IMR-90 (cell line): ENCODE measurements at regions not wholly inside any gene's neighbourhood (a gene's known extent, or its start where the extent isn't known, plus 50 kb on each side); places are given as distances from the start of the nearest gene placed in this dataset.

Experiments used
- ATAC-seq: fragments of 200-7000 bp; cut with Tn5 transposase; 2 replicates; pipeline ENCODE4 v1.9.1; 2020; ENCODE audit warnings: low read depth, mild to moderate bottlenecking, moderate library complexity
- BruUV-seq: library from RNA; stranded (reverse); fragments of 400-500 nt; replicated peaks from 2 replicates; lab custom pipeline; 2021; lab: Mats Ljungman, UMichigan
- CTCF ChIA-PET: fragments of 300-600 bp; formaldehyde crosslinking; extraction: SDS; loops from one replicate; lab custom pipeline; 2021; ENCODE audit warnings: antibody characterized with exemption; lab: Yijun Ruan, JAX
- POLR2A ChIA-PET: fragments of 300-600 bp; sonication (Branson Sonifier 250); formaldehyde crosslinking; loops from one replicate; lab custom pipeline; 2022; ENCODE audit warnings: antibody characterized with exemption; ENCODE audit not compliant: unreplicated experiment; lab: Charles Lee
- DNase-seq: peaks from one replicate; pipeline ENCODE4 v3.0.0; 2013
- H2AFZ ChIP-seq: replicated peaks from 2 replicates; pipeline ENCODE3; 2013; ENCODE audit warnings: low read length, mild to moderate bottlenecking; ENCODE audit not compliant: poor library complexity
- H2AK5ac ChIP-seq: 2 replicates; pipeline ENCODE4 v1.6.1; 2013; ENCODE audit warnings: low read depth, low read length, inconsistent platforms
- H2AK9ac ChIP-seq: replicated peaks from 2 replicates; pipeline ENCODE3; 2013; ENCODE audit warnings: mild to moderate bottlenecking, low read depth, low read length, moderate library complexity; ENCODE audit not compliant: poor library complexity
- H2BK120ac ChIP-seq: 2 replicates; pipeline ENCODE4 v1.6.1; 2013; ENCODE audit warnings: low read depth, low read length, inconsistent platforms
- H2BK15ac ChIP-seq: 3 replicates; pipeline ENCODE4 v1.6.1; 2013; ENCODE audit warnings: low read depth, low read length, inconsistent platforms
- H2BK20ac ChIP-seq: 2 replicates; pipeline ENCODE4 v1.6.1; 2013; ENCODE audit warnings: low read depth, mild to moderate bottlenecking, inconsistent platforms, low read length, moderate library complexity
- H2BK5ac ChIP-seq: 2 replicates; pipeline ENCODE4 v1.6.1; 2013; ENCODE audit warnings: mild to moderate bottlenecking, low read depth, low read length, inconsistent platforms; ENCODE audit not compliant: poor library complexity, severe bottlenecking
- H3K14ac ChIP-seq: replicated peaks from 2 replicates; pipeline ENCODE4 v1.6.1; 2013; ENCODE audit warnings: low read depth, low read length, inconsistent platforms
- H3K18ac ChIP-seq: 2 replicates; pipeline ENCODE4 v1.6.1; 2013; ENCODE audit warnings: low read depth, low read length, control low read depth
- H3K23ac ChIP-seq: 2 replicates; pipeline ENCODE4 v1.6.1; 2013; ENCODE audit warnings: low read depth, low read length, inconsistent platforms
- H3K27ac ChIP-seq: 2 replicates; pipeline ENCODE4 v1.5.1; 2013; ENCODE audit warnings: mild to moderate bottlenecking, control low read depth, low read length; ENCODE audit not compliant: insufficient read depth
- H3K27me3 ChIP-seq: 2 replicates; pipeline ENCODE4 v1.6.1; 2013; ENCODE audit warnings: low read length; ENCODE audit not compliant: control insufficient read depth, insufficient read depth
- H3K36me3 ChIP-seq: 2 replicates; pipeline ENCODE4 v1.6.1; 2013; ENCODE audit warnings: low read length, mixed read lengths; ENCODE audit not compliant: control insufficient read depth, insufficient read depth
- H3K4ac ChIP-seq: 2 replicates; pipeline ENCODE4 v1.6.1; 2013; ENCODE audit warnings: low read depth, low read length, inconsistent platforms
- H3K4me1 ChIP-seq: 2 replicates; pipeline ENCODE4 v1.6.1; 2013; ENCODE audit warnings: low read length, mixed read lengths; ENCODE audit not compliant: control insufficient read depth, insufficient read depth
- H3K4me2 ChIP-seq: 2 replicates; pipeline ENCODE4 v1.6.1; 2013; ENCODE audit warnings: low read depth, mild to moderate bottlenecking, control low read depth, low read length, moderate library complexity
- H3K4me3 ChIP-seq: 2 replicates; pipeline ENCODE4 v1.5.1; 2013; ENCODE audit warnings: low read depth, mild to moderate bottlenecking, control low read depth, low read length, moderate library complexity; ENCODE audit not compliant: insufficient read depth
- H3K56ac ChIP-seq: 2 replicates; pipeline ENCODE4 v1.6.1; 2013; ENCODE audit warnings: low read length, inconsistent platforms; ENCODE audit not compliant: insufficient read depth; ENCODE audit errors: extremely low read depth
- H3K79me1 ChIP-seq, 2 experiments: 2 replicates each; pipeline ENCODE4 v1.6.1; 2013; ENCODE audit warnings: low read length in 2 of 2, inconsistent platforms in 1 of 2, low read depth in 1 of 2
- H3K9ac ChIP-seq: 2 replicates; pipeline ENCODE4 v1.6.1; 2013; ENCODE audit warnings: low read depth, low read length, control low read depth
- H3K9me1 ChIP-seq: 2 replicates; pipeline ENCODE4 v1.6.1; 2013; ENCODE audit warnings: low read length, inconsistent platforms; ENCODE audit not compliant: insufficient read depth
- H3K9me3 ChIP-seq: 2 replicates; pipeline ENCODE4 v1.6.1; 2013; ENCODE audit warnings: low read length; ENCODE audit not compliant: control insufficient read depth, insufficient read depth
- H4K20me1 ChIP-seq: 2 replicates; pipeline ENCODE4 v1.6.1; 2013; ENCODE audit warnings: low read length, inconsistent platforms; ENCODE audit not compliant: insufficient read depth
- H4K5ac ChIP-seq: 2 replicates; pipeline ENCODE4 v1.6.1; 2013; ENCODE audit warnings: mild to moderate bottlenecking, low read depth, low read length, control low read depth
- H4K8ac ChIP-seq, 2 experiments: 2 replicates each; pipeline ENCODE4 v1.6.1; 2013; ENCODE audit warnings: low read depth in 2 of 2, low read length in 2 of 2, control low read depth in 1 of 2, inconsistent platforms in 1 of 2
- H4K91ac ChIP-seq: 2 replicates; pipeline ENCODE4 v1.6.1; 2013; ENCODE audit warnings: low read depth, low read length, inconsistent platforms; ENCODE audit not compliant: insufficient read depth
- CHD1 ChIP-seq: IDR thresholded peaks from 2 replicates; pipeline ENCODE4 v1.6.1; 2012; ENCODE audit warnings: low read depth, low read length, improper control_type of control experiment
- NFE2L2 ChIP-seq: fragments of 150-350 bp; IDR thresholded peaks from 2 replicates; pipeline ENCODE4 v1.6.1; 2016; ENCODE audit warnings: low read depth, mild to moderate bottlenecking, low read length
- WGBS, 2 experiments: methylation state at CpG; one replicate each; pipeline versions ENCODE4 v1.1.5 to v1.1.7; 2013; ENCODE audit warnings: missing lambda C conversion rate in 2 of 2; ENCODE audit not compliant: insufficient read length in 1 of 2; ENCODE audit errors: extremely low coverage in 2 of 2; 5-methylcytosine and 5-hydroxymethylcytosine counted together
- dilution Hi-C: fragments of 300-500 bp; cut with HindIII; formaldehyde crosslinking; loops from one replicate; pipeline ENCODE4 v1.14.3; 2018; ENCODE audit warnings: low sequenced_read_pairs; ENCODE audit not compliant: unreplicated experiment
- in situ Hi-C: fragments of 300-500 bp; cut with MboI; formaldehyde crosslinking; loops from 3 replicates; pipeline ENCODE4 v1.14.3; 2019; ENCODE audit warnings: low sequenced_read_pairs, inconsistent platforms, mixed read lengths
- intact Hi-C: fragments of 100-400 bp; cut with micrococcal nuclease; formaldehyde crosslinking; loops from 2 replicates; pipeline ENCODE4 v1.10.0; 2022

DNA sequence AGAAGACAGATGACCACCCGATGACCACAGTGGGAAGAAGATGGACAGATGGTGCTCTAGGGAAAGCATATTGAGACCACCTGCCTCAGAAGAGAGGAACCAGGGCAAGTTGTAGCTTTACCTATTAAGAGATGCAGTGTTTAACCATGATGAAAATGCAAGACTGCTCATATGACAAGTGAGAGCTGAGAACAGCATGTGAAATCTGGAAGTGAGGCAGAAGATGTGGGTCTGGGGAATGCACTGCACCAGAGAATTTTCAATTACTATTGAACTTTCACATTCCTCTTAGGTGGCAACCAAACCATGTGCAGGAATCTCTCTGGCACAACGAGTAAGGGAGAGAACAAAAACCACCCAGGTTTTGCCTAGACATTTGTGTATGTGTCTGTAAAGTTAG lies 184.8 kb upstream of the CRIM1 start:
- POLR2A ChIA-PET = no interaction called here

More for the DNA sequence above, 184.8 kb upstream of the CRIM1 start:
- Histone ChIP-seq H3K27ac (no peak overlapping the region), H3K36me3 (no peaks in the 10 kb centered on the region), H4K20me1 (no peaks in the 10 kb centered on the region), H3K4ac (no peak overlapping the region), H3K23ac (no peak overlapping the region), H2BK5ac (no peak overlapping the region), H3K9ac (no peak overlapping the region), H3K9me3 (no peaks in the 10 kb centered on the region), H4K8ac (no peak overlapping the region), H3K79me1 (no peaks in the 10 kb centered on the region), H3K4me2 (no peak overlapping the region), H2BK15ac (no peak overlapping the region), H2BK120ac (no peak overlapping the region), H3K27me3 (no peaks in the 10 kb centered on the region), H2BK20ac (no peak overlapping the region), H2AK5ac (no peak overlapping the region), H2AFZ (no peak overlapping the region), H3K18ac (no peak overlapping the region), H3K14ac (no peak overlapping the region), H4K91ac (no peak overlapping the region), H3K4me1 (no peaks in the 10 kb centered on the region), H4K5ac (no peak overlapping the region), H3K4me3 (no peak overlapping the region), H2AK9ac (no peak overlapping the region), H3K9me1 (no peaks in the 10 kb centered on the region), H3K56ac (no peak overlapping the region)
- ATAC-seq = no peak
- BruUV-seq = no TSS peak
- dilution Hi-C loops (no loop called here), intact Hi-C loops (no loop called here), in situ Hi-C loops (no loop called here)
- CTCF ChIA-PET = no interaction called here
- TF ChIP-seq CHD1 = no peak
- TF ChIP-seq NFE2L2 = no peak
- no peak for DNase-seq
- WGBS, 2 experiments = 67% methylated on average over 1 of the region's 2 CpGs; no CpG with 5 or more reads in 1 of the 2 experiments
